Right lung (tissue), 2 donors: ENCODE measurements at regions not wholly inside any gene's neighbourhood (a gene's known extent, or its start where the extent isn't known, plus 50 kb on each side); places are given as distances from the start of the nearest gene placed in this dataset.

Source experiments
- DNase-seq, 2 donors: peaks; one replicate each; pipeline ENCODE4 v3.0.0-alpha.2; 2013

DNA sequence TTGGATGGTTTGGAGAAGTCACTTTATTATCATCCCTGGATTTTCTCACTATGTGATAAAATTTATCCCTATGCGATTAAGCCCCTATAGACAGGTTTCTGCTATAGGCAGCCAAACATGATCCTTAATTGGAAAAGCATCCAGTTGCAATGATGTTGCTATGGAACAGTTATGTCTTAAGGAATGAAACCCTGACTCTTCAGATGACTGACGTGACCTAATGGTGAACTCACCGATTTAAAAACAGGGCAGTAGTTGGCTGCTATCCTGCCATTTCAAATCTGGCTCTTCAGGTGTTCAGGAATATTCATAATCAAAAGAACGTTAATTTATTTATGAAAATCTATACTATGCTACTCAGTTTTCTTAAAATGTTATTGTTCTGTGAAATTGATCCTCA lies 106.8 kb upstream of the ROBO1 start:
- no peak for DNase-seq

DNA sequence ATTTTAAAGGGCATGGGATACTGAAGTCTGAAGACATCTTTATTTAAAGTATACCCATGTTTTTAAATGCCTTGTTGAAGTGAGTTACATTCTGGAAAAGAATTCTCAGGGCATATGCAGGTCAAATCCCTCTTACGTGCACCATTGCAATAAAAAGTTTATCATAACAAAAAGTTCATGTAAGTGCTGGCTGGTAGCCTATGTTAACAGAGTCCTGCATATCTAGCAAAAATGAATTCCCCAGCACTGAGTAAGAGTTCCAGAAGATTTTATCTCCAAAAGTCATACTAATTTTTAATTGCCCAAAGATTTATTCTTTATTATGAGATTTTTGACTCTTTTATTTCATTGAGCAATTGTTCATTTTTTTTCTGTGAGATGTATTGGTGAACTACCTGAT lies 104.7 kb upstream of the ROBO1 start:
- DNase-seq: no peak

DNA sequence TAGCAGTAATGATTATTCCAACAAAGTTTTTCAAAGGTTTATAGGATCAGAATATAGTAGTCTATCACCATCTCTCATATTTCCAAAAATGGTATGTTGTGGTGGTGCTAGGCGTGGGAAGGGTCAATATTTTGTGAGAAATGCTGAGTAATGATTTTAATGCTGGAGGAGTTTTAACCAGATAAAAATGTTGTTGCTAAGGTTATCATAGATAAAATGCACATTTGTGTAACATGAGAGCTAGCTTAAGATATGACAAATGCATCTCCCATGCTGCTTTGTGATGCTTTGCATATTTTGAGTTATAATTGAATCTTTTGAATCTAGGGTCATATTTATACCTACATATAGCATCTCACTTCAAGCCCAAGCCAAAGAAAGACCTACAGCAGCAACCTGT lies 103.9 kb upstream of the ROBO1 start:
- DNase-seq: no peak

GRCh38 chr3:79870313-79870620 lies 102.5 kb upstream of the ROBO1 start:
- DNase-seq: no peak

DNA sequence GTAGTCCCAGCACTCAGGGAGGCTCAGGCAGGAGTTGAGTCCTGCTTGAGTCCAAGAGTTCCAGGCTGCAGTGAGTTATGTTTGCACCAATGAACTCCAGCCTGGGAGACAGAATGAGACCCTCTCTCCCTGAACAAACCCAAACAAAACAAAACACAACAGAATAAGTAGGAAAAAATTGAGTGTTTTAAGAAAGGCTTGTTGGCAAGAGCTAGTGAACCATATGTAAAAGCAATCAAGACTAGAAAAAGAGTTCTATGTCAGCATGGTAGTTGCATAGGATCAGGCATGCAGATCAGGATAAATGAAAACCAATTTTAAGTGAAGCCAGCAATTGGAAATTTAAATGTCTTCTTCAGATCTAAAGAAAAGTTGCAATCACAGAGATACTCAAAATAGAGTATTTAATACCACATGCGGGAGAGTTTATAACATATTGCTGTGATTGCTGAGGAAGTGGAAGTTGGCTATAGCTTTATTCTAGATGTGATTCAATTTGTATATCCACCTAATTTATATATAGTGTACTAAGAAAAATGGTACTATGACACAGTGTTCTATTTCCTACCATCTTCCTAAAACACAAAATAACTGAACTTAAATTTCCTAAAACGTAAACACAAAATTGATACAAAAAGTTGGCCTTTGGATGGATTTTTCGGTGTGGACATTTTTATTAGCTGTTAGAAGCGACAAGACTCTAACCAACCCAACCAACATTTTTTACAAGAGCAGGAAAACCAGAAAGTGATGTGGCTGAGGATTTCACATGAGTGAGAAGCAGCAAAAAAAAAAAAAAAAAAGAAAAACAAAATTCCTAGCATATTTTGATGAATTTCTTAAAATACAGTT lies 101.9 kb upstream of the ROBO1 start:
- peak; percentile 55 to 62 for DNase-seq

DNA sequence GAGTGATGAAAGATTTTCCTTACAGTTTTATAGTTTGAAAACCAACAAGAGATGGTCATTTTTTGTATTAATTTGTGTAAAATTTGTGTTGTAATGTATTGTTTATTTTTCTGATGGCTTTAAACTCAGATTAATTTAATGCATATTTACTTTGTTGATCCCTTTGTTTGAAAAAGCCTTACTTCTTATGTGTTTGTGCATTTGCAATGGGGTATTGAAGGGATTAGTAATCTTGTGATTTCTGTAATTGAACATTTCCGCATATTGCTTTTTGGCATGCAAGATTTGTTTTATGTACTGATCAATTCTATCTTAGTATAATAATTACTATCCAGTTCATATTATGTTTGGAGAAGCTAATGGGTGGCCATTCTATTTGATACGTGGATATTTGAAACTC lies 98.4 kb upstream of the ROBO1 start:
- DNase-seq: no peak

- DNase-seq: no peak
Measured at GRCh38 chr3:79864077-79864476, 96.3 kb upstream of the ROBO1 start.

DNA sequence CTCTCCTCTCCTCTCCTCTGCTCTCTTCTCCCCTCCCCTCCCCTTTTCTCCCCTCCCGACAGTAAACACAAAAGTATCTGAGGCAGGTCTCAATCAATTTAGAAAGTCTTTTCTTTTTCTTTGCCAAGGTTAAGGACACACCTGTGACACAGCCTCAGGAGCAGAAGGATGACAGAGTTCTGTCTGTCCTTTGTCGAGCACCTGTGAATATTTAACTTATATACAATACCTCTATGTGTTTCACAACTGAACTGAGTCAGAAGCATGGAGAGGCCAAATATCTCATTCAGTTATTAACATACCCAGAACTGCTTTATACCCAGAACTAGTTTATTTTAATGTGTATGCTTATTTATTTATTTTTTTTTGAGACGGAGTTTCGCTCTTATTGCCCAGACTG lies 81.1 kb upstream of the ROBO1 start:
- no peak for DNase-seq

GRCh38 chr3:79847928-79848327 lies 80.1 kb upstream of the ROBO1 start:
- no peak for DNase-seq

GRCh38 chr3:79846148-79846933 lies 78.5 kb upstream of the ROBO1 start:
- no peak for DNase-seq

DNA sequence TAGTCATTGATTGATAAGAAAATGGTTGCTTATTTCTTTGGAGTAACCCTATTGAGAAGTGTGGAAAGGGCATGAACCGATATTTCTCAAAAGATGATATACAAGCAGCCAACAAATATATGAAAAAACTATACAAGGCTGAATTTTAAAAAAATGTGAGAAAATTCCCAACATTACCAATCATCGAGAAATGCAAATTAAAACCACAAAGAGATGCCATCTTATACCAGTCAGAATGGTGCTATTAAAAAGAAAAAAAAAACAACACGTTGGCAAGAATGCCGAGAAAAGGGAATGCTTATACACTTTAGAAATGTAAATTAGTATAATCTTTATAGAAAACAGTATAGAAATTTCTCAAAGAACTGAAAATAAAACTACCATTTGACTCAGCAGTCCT lies 77.7 kb upstream of the ROBO1 start:
- no peak for DNase-seq

DNA sequence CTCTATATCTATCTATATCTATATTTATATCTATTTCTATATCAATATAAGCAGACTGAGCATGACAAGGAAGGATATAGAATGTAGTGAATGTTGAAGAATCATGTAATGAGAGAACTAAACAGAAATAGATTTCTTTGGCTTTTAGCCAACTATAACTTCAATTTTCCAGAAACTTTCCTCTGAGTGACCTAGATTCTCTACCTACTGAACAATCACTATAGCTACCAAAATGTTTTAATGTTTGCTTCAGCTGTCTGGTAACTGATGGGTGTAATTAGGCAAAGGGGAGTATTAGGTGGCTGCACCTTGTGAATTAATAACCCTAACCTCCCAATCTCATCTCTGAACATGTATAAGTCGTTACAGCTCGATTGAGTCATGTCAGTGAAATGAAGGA lies 76.4 kb upstream of the ROBO1 start:
- DNase-seq: no peak

- DNase-seq: no peak
Measured at GRCh38 chr3:79843180-79843579, 75.4 kb upstream of the ROBO1 start.

- DNase-seq: no peak
Measured at GRCh38 chr3:79835701-79836100, 67.9 kb upstream of the ROBO1 start.

- no peak for DNase-seq
Measured at GRCh38 chr3:79824166-79824565, 56.4 kb upstream of the ROBO1 start.

DNA sequence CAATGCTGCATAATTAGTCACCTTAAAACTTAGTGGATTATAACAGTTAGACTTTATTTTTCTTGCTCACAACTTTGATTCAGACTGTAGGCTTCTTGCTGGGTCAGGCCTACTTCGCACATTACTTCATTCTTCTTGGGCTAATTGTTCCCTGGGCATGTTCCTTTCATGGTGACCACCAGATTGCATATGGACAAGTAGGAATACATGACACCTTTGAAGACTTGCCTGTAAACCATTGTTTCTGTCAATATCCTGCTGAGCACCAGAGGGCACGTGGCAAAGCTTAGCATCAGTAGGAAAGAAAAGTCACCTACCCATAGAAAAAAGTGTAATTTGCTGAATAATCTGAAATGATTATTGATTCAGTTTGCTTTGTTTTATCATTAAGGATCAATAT lies 54.3 kb upstream of the ROBO1 start:
- no peak for DNase-seq

GRCh38 chr3:79820089-79820488 lies 52.3 kb upstream of the ROBO1 start:
- no peak for DNase-seq

GRCh38 chr3:79818015-79818414 lies 50.2 kb upstream of the ROBO1 start:
- no peak for DNase-seq
